ENCODE measurements at regions not wholly inside any gene's neighbourhood (a gene's known extent, or its start where the extent isn't known, plus 50 kb on each side); places are given as distances from the start of the nearest gene placed in this dataset.

GRCh38 chr6:79764747-79765146 lies 133.6 kb downstream of the SH3BGRL2 start:
- H4K91ac ChIP-seq (ENCODE audit: low read depth, low read length, poor library complexity): no peak overlapping the region
- no peaks in the 10 kb centered on the region for H3K4me1 ChIP-seq (ENCODE audit: control insufficient read depth in 2 of 2, insufficient read depth in 1 of 2, low read depth in 1 of 2, low read length in 2 of 2)
- H3K27ac ChIP-seq (replicated peaks; ENCODE audit: low read length): no peak overlapping the region
- H4K8ac ChIP-seq (ENCODE audit: low read depth, low read length): no peak overlapping the region
- no peak overlapping the region for H2AK5ac ChIP-seq (ENCODE audit: low read depth, low read length)
- no peak overlapping the region for H2BK120ac ChIP-seq (ENCODE audit: low read depth, low read length)
- H3K18ac ChIP-seq (ENCODE audit: low read length): no peak overlapping the region
- H2BK15ac ChIP-seq (ENCODE audit: low read length): no peak overlapping the region
- H3K27me3 ChIP-seq (ENCODE audit: control insufficient read depth in 3 of 3, insufficient read depth in 3 of 3, low read depth in 1 of 3, low read length in 3 of 3): no peaks in the 10 kb centered on the region
- no peak overlapping the region for H2BK5ac ChIP-seq (ENCODE audit: low read length)
- H3K14ac ChIP-seq (ENCODE audit: low read length): no peak overlapping the region
- no peak overlapping the region for H3K4ac ChIP-seq (ENCODE audit: low read length)
- no peak overlapping the region for H3K9ac ChIP-seq (ENCODE audit: low read depth, low read length, poor library complexity)
- peaks cover 0 to 1% of the 10 kb centered on the region in 2 donors for H3K36me3 ChIP-seq (replicated peaks in 1 of 2; ENCODE audit: control insufficient read depth in 2 of 2, insufficient read depth in 2 of 2, low read length in 2 of 2)
- H3K79me1 ChIP-seq (ENCODE audit: low read depth, low read length): no peaks in the 10 kb centered on the region
- no peak overlapping the region for H3K4me2 ChIP-seq (ENCODE audit: insufficient read depth, low read length, poor library complexity, severe bottlenecking)
- peaks cover 4 to 5% of the 10 kb centered on the region in 2 donors for H3K9me3 ChIP-seq (replicated peaks in 1 of 2; ENCODE audit: control insufficient read depth in 2 of 2, insufficient read depth in 1 of 2, low read depth in 1 of 2, low read length in 2 of 2)
- no peak overlapping the region for H2BK12ac ChIP-seq (ENCODE audit: low read length)
- DNase-seq (ENCODE audit: low spot score): no peak
- WGBS, 2 donors (ENCODE audit: extremely low coverage in 2 of 2, insufficient read length in 2 of 2, insufficient replicate concordance in 1 of 2): no CpG with 5 or more reads among the region's 8 CpGs
- no peak overlapping the region for H3K4me3 ChIP-seq (ENCODE audit: low read length in 2 of 2)
- H3K23ac ChIP-seq (ENCODE audit: low read depth, low read length, poor library complexity): no peak overlapping the region
- no peak overlapping the region for H2AFZ ChIP-seq (ENCODE audit: low read length)

GRCh38 chr6:79763301-79763700 lies 132.2 kb downstream of the SH3BGRL2 start:
- no peak overlapping the region for H2AFZ ChIP-seq (ENCODE audit: low read length)
- H3K9me3 ChIP-seq (replicated peaks in 1 of 2; ENCODE audit: control insufficient read depth in 2 of 2, insufficient read depth in 1 of 2, low read depth in 1 of 2, low read length in 2 of 2): peaks cover 4 to 5% of the 10 kb centered on the region in 2 donors
- H2BK120ac ChIP-seq (ENCODE audit: low read depth, low read length): no peak overlapping the region
- H3K23ac ChIP-seq (ENCODE audit: low read depth, low read length, poor library complexity): no peak overlapping the region
- no peak overlapping the region for H3K27ac ChIP-seq (replicated peaks; ENCODE audit: low read length)
- H2BK15ac ChIP-seq (ENCODE audit: low read length): no peak overlapping the region
- no CpG with 5 or more reads among the region's 2 CpGs for WGBS, 2 donors (ENCODE audit: extremely low coverage in 2 of 2, insufficient read length in 2 of 2, insufficient replicate concordance in 1 of 2)
- H3K4me3 ChIP-seq (ENCODE audit: low read length in 2 of 2): no peak overlapping the region
- H3K14ac ChIP-seq (ENCODE audit: low read length): no peak overlapping the region
- no peak for DNase-seq (ENCODE audit: low spot score)
- H3K9ac ChIP-seq (ENCODE audit: low read depth, low read length, poor library complexity): no peak overlapping the region
- H4K91ac ChIP-seq (ENCODE audit: low read depth, low read length, poor library complexity): no peak overlapping the region
- H3K4me1 ChIP-seq (ENCODE audit: control insufficient read depth in 2 of 2, insufficient read depth in 1 of 2, low read depth in 1 of 2, low read length in 2 of 2): no peaks in the 10 kb centered on the region
- H2AK5ac ChIP-seq (ENCODE audit: low read depth, low read length): no peak overlapping the region
- peaks cover 0 to 1% of the 10 kb centered on the region in 2 donors for H3K36me3 ChIP-seq (replicated peaks in 1 of 2; ENCODE audit: control insufficient read depth in 2 of 2, insufficient read depth in 2 of 2, low read length in 2 of 2)
- H4K8ac ChIP-seq (ENCODE audit: low read depth, low read length): no peak overlapping the region
- no peak overlapping the region for H2BK5ac ChIP-seq (ENCODE audit: low read length)
- H3K79me1 ChIP-seq (ENCODE audit: low read depth, low read length): no peaks in the 10 kb centered on the region
- H3K4me2 ChIP-seq (ENCODE audit: insufficient read depth, low read length, poor library complexity, severe bottlenecking): no peak overlapping the region
- H3K18ac ChIP-seq (ENCODE audit: low read length): no peak overlapping the region
- no peak overlapping the region for H2BK12ac ChIP-seq (ENCODE audit: low read length)
- H3K27me3 ChIP-seq (ENCODE audit: control insufficient read depth in 3 of 3, insufficient read depth in 3 of 3, low read depth in 1 of 3, low read length in 3 of 3): no peaks in the 10 kb centered on the region
- no peak overlapping the region for H3K4ac ChIP-seq (ENCODE audit: low read length)

- WGBS, 2 donors (ENCODE audit: extremely low coverage in 2 of 2, insufficient read length in 2 of 2, insufficient replicate concordance in 1 of 2): no CpG with 5 or more reads among the region's 3 CpGs
- H2AFZ ChIP-seq (ENCODE audit: low read length): no peak overlapping the region
- no peaks in the 10 kb centered on the region for H3K27me3 ChIP-seq (ENCODE audit: control insufficient read depth in 3 of 3, insufficient read depth in 3 of 3, low read depth in 1 of 3, low read length in 3 of 3)
- no peak overlapping the region for H3K18ac ChIP-seq (ENCODE audit: low read length)
- no peak overlapping the region for H2AK5ac ChIP-seq (ENCODE audit: low read depth, low read length)
- H2BK15ac ChIP-seq (ENCODE audit: low read length): no peak overlapping the region
- H2BK12ac ChIP-seq (ENCODE audit: low read length): no peak overlapping the region
- H4K91ac ChIP-seq (ENCODE audit: low read depth, low read length, poor library complexity): no peak overlapping the region
- no peak overlapping the region for H4K8ac ChIP-seq (ENCODE audit: low read depth, low read length)
- no peak overlapping the region for H3K23ac ChIP-seq (ENCODE audit: low read depth, low read length, poor library complexity)
- H3K79me1 ChIP-seq (ENCODE audit: low read depth, low read length): no peaks in the 10 kb centered on the region
- H3K14ac ChIP-seq (ENCODE audit: low read length): no peak overlapping the region
- no peak overlapping the region for H3K4ac ChIP-seq (ENCODE audit: low read length)
- no peak overlapping the region for H3K4me3 ChIP-seq (ENCODE audit: low read length in 2 of 2)
- H2BK120ac ChIP-seq (ENCODE audit: low read depth, low read length): no peak overlapping the region
- H3K27ac ChIP-seq (replicated peaks; ENCODE audit: low read length): no peak overlapping the region
- H3K9ac ChIP-seq (ENCODE audit: low read depth, low read length, poor library complexity): no peak overlapping the region
- no peak overlapping the region for H2BK5ac ChIP-seq (ENCODE audit: low read length)
- no peaks in the 10 kb centered on the region for H3K4me1 ChIP-seq (ENCODE audit: control insufficient read depth in 2 of 2, insufficient read depth in 1 of 2, low read depth in 1 of 2, low read length in 2 of 2)
- H3K36me3 ChIP-seq (replicated peaks in 1 of 2; ENCODE audit: control insufficient read depth in 2 of 2, insufficient read depth in 2 of 2, low read length in 2 of 2): peaks cover 0 to 1% of the 10 kb centered on the region in 2 donors
- DNase-seq (ENCODE audit: low spot score): no peak
- no peak overlapping the region for H3K4me2 ChIP-seq (ENCODE audit: insufficient read depth, low read length, poor library complexity, severe bottlenecking)
- H3K9me3 ChIP-seq (replicated peaks in 1 of 2; ENCODE audit: control insufficient read depth in 2 of 2, insufficient read depth in 1 of 2, low read depth in 1 of 2, low read length in 2 of 2): peaks cover 4 to 5% of the 10 kb centered on the region in 2 donors
These were observed 131.2 kb downstream of the SH3BGRL2 start for GRCh38 chr6:79762370-79762769.

GRCh38 chr6:79756496-79756895 lies 125.4 kb downstream of the SH3BGRL2 start:
- H2BK120ac ChIP-seq (ENCODE audit: low read depth, low read length): no peak overlapping the region
- no peak overlapping the region for H3K4me2 ChIP-seq (ENCODE audit: insufficient read depth, low read length, poor library complexity, severe bottlenecking)
- no peak overlapping the region for H3K9ac ChIP-seq (ENCODE audit: low read depth, low read length, poor library complexity)
- no peak overlapping the region for H2AFZ ChIP-seq (ENCODE audit: low read length)
- no peak overlapping the region for H3K4ac ChIP-seq (ENCODE audit: low read length)
- no peak overlapping the region for H3K14ac ChIP-seq (ENCODE audit: low read length)
- H2AK5ac ChIP-seq (ENCODE audit: low read depth, low read length): no peak overlapping the region
- H3K79me1 ChIP-seq (ENCODE audit: low read depth, low read length): no peaks in the 10 kb centered on the region
- no peak for DNase-seq (ENCODE audit: low spot score)
- peaks cover 0 to 7% (median 0%) of the 10 kb centered on the region in 3 experiments for H3K27me3 ChIP-seq (ENCODE audit: control insufficient read depth in 3 of 3, insufficient read depth in 3 of 3, low read depth in 1 of 3, low read length in 3 of 3)
- H3K27ac ChIP-seq (replicated peaks; ENCODE audit: low read length): no peak overlapping the region
- H2BK12ac ChIP-seq (ENCODE audit: low read length): no peak overlapping the region
- no peak overlapping the region for H4K8ac ChIP-seq (ENCODE audit: low read depth, low read length)
- no peak overlapping the region for H3K23ac ChIP-seq (ENCODE audit: low read depth, low read length, poor library complexity)
- H3K9me3 ChIP-seq (replicated peaks in 1 of 2; ENCODE audit: control insufficient read depth in 2 of 2, insufficient read depth in 1 of 2, low read depth in 1 of 2, low read length in 2 of 2): no peaks in the 10 kb centered on the region
- no peak overlapping the region for H3K4me3 ChIP-seq (ENCODE audit: low read length in 2 of 2)
- no CpG with 5 or more reads among the region's 2 CpGs for WGBS, 2 donors (ENCODE audit: extremely low coverage in 2 of 2, insufficient read length in 2 of 2, insufficient replicate concordance in 1 of 2)
- no peak overlapping the region for H4K91ac ChIP-seq (ENCODE audit: low read depth, low read length, poor library complexity)
- H3K4me1 ChIP-seq (ENCODE audit: control insufficient read depth in 2 of 2, insufficient read depth in 1 of 2, low read depth in 1 of 2, low read length in 2 of 2): peaks cover 0 to 4% of the 10 kb centered on the region in 2 donors
- no peak overlapping the region for H3K18ac ChIP-seq (ENCODE audit: low read length)
- no peak overlapping the region for H2BK5ac ChIP-seq (ENCODE audit: low read length)
- no peaks in the 10 kb centered on the region for H3K36me3 ChIP-seq (replicated peaks in 1 of 2; ENCODE audit: control insufficient read depth in 2 of 2, insufficient read depth in 2 of 2, low read length in 2 of 2)
- no peak overlapping the region for H2BK15ac ChIP-seq (ENCODE audit: low read length)
